Esophagus muscularis mucosa (tissue), 4 donors: ENCODE measurements at regions not wholly inside any gene's neighbourhood (a gene's known extent, or its start where the extent isn't known, plus 50 kb on each side); places are given as distances from the start of the nearest gene placed in this dataset.

Experiments
- EP300 ChIP-seq: sonication (generic); formaldehyde crosslinking; IDR thresholded peaks from one replicate; pipeline ENCODE4 v1.6.1; 2017; ENCODE audit warnings: antibody characterized with exemption
- POLR2A ChIP-seq: fragments of 450-650 bp; IDR thresholded peaks from one replicate; pipeline ENCODE4 v1.6.1; 2017; ENCODE audit warnings: antibody characterized with exemption, moderate library complexity, mild to moderate bottlenecking, low read depth
- POLR2AphosphoS5 ChIP-seq, 2 donors: sonication (generic); formaldehyde crosslinking; IDR thresholded peaks; one replicate each; pipeline ENCODE4 v1.6.1; 2017; ENCODE audit warnings: antibody characterized with exemption in 2 of 2
- TF ChIP-seq, protein P1 (sequence below), 3 experiments: fragments of 200-600 bp in 2 of 3; fragments of 450-650 bp in 1 of 3; sonication (generic) in 2 of 3; IDR thresholded peaks; one replicate each; pipeline ENCODE4 v1.5.1; 2017 to 2019; ENCODE audit warnings: antibody characterized with exemption in 3 of 3, mild to moderate bottlenecking in 2 of 3, moderate library complexity in 1 of 3

GRCh38 chr11:37203006-37203405, 605.0 kb upstream of the RAG2 start:
- TF ChIP-seq, protein P1, sequence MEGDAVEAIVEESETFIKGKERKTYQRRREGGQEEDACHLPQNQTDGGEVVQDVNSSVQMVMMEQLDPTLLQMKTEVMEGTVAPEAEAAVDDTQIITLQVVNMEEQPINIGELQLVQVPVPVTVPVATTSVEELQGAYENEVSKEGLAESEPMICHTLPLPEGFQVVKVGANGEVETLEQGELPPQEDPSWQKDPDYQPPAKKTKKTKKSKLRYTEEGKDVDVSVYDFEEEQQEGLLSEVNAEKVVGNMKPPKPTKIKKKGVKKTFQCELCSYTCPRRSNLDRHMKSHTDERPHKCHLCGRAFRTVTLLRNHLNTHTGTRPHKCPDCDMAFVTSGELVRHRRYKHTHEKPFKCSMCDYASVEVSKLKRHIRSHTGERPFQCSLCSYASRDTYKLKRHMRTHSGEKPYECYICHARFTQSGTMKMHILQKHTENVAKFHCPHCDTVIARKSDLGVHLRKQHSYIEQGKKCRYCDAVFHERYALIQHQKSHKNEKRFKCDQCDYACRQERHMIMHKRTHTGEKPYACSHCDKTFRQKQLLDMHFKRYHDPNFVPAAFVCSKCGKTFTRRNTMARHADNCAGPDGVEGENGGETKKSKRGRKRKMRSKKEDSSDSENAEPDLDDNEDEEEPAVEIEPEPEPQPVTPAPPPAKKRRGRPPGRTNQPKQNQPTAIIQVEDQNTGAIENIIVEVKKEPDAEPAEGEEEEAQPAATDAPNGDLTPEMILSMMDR (IDR thresholded peaks at IDR 0.05): no peak
- TF ChIP-seq POLR2A: no peak
- TF ChIP-seq EP300: no peak
- TF ChIP-seq POLR2AphosphoS5 (IDR thresholded peaks at IDR 0.05): no peak
